Naive thymus-derived CD4-positive, alpha-beta T cell (primary cell): ENCODE measurements at regions not wholly inside any gene's neighbourhood (a gene's known extent, or its start where the extent isn't known, plus 50 kb on each side); places are given as distances from the start of the nearest gene placed in this dataset.
"Not testable (repeated sequence)": the region's sequence is repeated elsewhere in the genome, so short reads cannot be mapped to it uniquely, and the experiment has no call there.

Experiments
- ATAC-seq: fragments of 150-1000 bp; cut with Tn5 transposase; 2 replicates; pipeline ENCODE4 v1.10.0; 2021; ENCODE audit warnings: mild to moderate bottlenecking, moderate library complexity
- CTCF ChIA-PET: fragments of 350-600 bp; sonication (Branson Sonifier 250); formaldehyde crosslinking; loops from one replicate; lab custom pipeline; 2021; ENCODE audit warnings: antibody characterized with exemption; lab: Charles Lee
- POLR2A ChIA-PET: fragments of 350-600 bp; sonication (Branson Sonifier 250); formaldehyde crosslinking; loops from one replicate; lab custom pipeline; 2021; ENCODE audit warnings: antibody characterized with exemption, inconsistent platforms; lab: Charles Lee
- DNase-seq, 9 donors: peaks; one replicate each; pipeline versions ENCODE4 v3.0.0 to v3.0.0-alpha.2; 2020 to 2022; ENCODE audit warnings: mixed read lengths in 1 of 9
- H3K27ac ChIP-seq: one replicate; pipeline ENCODE4 v1.7.0; 2013; ENCODE audit warnings: mild to moderate bottlenecking, low read depth, low read length, moderate library complexity
- H3K27me3 ChIP-seq, 2 donors: one replicate each; pipeline ENCODE4 v1.7.0; 2013; ENCODE audit warnings: low read length in 2 of 2, mild to moderate bottlenecking in 2 of 2, moderate library complexity in 2 of 2; ENCODE audit not compliant: control insufficient read depth in 2 of 2, insufficient read depth in 2 of 2
- H3K36me3 ChIP-seq, 3 experiments: 1 replicate in 2 of 3; 2 replicates in 1 of 3; pipeline ENCODE4 v1.7.0; 2013; ENCODE audit warnings: low read length in 3 of 3, mild to moderate bottlenecking in 3 of 3, moderate library complexity in 1 of 3; ENCODE audit not compliant: insufficient read depth in 3 of 3, control insufficient read depth in 2 of 3
- H3K4me1 ChIP-seq, 2 donors: one replicate each; pipeline ENCODE4 v1.7.0; 2013; ENCODE audit warnings: low read length in 2 of 2, mild to moderate bottlenecking in 2 of 2, moderate library complexity in 1 of 2; ENCODE audit not compliant: control insufficient read depth in 2 of 2, insufficient read depth in 2 of 2
- H3K4me3 ChIP-seq: 2 replicates; pipeline ENCODE4 v1.7.0; 2013; ENCODE audit warnings: mild to moderate bottlenecking, low read length
- H3K9me3 ChIP-seq, 3 experiments: 1 replicate in 2 of 3; 2 replicates in 1 of 3; pipeline ENCODE4 v1.7.0; 2013; ENCODE audit warnings: low read length in 3 of 3; ENCODE audit not compliant: control insufficient read depth in 2 of 3
- H3K27ac Mint-ChIP-seq, 9 donors: one replicate each; pipeline ENCODE4 v1.8.0; 2020 to 2022; ENCODE audit warnings: mixed read lengths in 9 of 9, mild to moderate bottlenecking in 8 of 9, moderate library complexity in 5 of 9, inconsistent platforms in 2 of 9
- H3K27me3 Mint-ChIP-seq, 5 donors: one replicate each; pipeline ENCODE4 v1.8.0; 2021 to 2022; ENCODE audit warnings: mixed read lengths in 5 of 5, mild to moderate bottlenecking in 1 of 5
- H3K36me3 Mint-ChIP-seq, 5 donors: one replicate each; pipeline ENCODE4 v1.8.0; 2020 to 2022; ENCODE audit warnings: mixed read lengths in 5 of 5, mild to moderate bottlenecking in 3 of 5, inconsistent platforms in 1 of 5
- H3K4me1 Mint-ChIP-seq, 7 donors: one replicate each; pipeline ENCODE4 v1.8.0; 2020 to 2022; ENCODE audit warnings: mixed read lengths in 7 of 7, mild to moderate bottlenecking in 3 of 7, inconsistent platforms in 1 of 7
- H3K4me3 Mint-ChIP-seq, 10 donors: one replicate each; pipeline ENCODE4 v1.8.0; 2020 to 2022; ENCODE audit warnings: mild to moderate bottlenecking in 10 of 10, mixed read lengths in 10 of 10, moderate library complexity in 6 of 10, inconsistent platforms in 2 of 10
- H3K9me3 Mint-ChIP-seq, 11 donors: one replicate each; pipeline ENCODE4 v1.8.0; 2020 to 2022; ENCODE audit warnings: mixed read lengths in 11 of 11, mild to moderate bottlenecking in 4 of 11, inconsistent platforms in 1 of 11, moderate library complexity in 1 of 11
- intact Hi-C, 2 donors: fragments of 100-400 bp; cut with micrococcal nuclease; formaldehyde crosslinking; loops; one replicate each; pipeline ENCODE4 v1.15.1; 2023

DNA sequence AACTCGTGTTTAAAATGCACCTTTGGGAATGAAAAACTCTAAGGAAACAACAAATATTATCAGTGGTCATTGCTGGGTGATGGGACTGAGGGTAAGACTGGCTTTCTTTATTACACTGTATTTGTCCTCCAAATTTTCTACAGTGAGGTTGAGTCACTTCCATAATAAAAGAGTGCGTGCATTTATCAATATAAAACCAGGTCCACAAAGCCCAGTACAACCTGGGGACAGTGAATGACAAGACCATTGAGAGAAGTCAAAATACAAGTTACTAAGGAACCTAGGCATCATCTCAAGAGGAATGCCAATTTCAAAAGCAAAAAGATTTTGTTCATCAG, 76.4 kb downstream of the MAGED4 start:
- H3K4me1 Mint-ChIP-seq, result peaks cover 5 to 24% (median 16%) of the 10 kb centered on the region in 7 donors
- DNase-seq (no peak), ATAC-seq (no peak)
- Histone ChIP-seq H3K9me3 (no peaks in the 10 kb centered on the region), H3K4me1 (peaks cover 0 to 12% of the 10 kb centered on the region in 2 donors), H3K36me3 (no peaks in the 10 kb centered on the region), H3K27ac (no peak overlapping the region), H3K4me3 (peak overlapping the region; percentile 78), H3K27me3 (no peaks in the 10 kb centered on the region)
- peak overlapping the region; percentile 87 to 99 (median 96) for H3K4me3 Mint-ChIP-seq
- H3K9me3 Mint-ChIP-seq, result peaks cover 0 to 5% (median 0%) of the 10 kb centered on the region in 11 donors
- H3K36me3 Mint-ChIP-seq, result no peaks in the 10 kb centered on the region
- peaks cover 10 to 20% (median 12%) of the 10 kb centered on the region in 5 donors for H3K27me3 Mint-ChIP-seq
- intact Hi-C loops, result loop anchor here (1.0 to 10.0 kb wide), 11 partner anchors 368 to 1569 kb away; partner anchors contain the start of genes MAGED1 (in 2 of the 2), KANTR (in 1 of the 2), NUDT10 (in 1 of the 2) and NUDT11 (in 1 of the 2)
- ChIA-PET POLR2A (interaction anchor here (1.1 to 1.4 kb wide), 3 partner anchors 459 to 865 kb away, joined by 3 read pairs; no protein-coding TSS in a partner anchor), CTCF (interaction anchor here (1.8 kb wide), 1 partner anchor 11 kb away, joined by 6 read pairs; no protein-coding TSS in a partner anchor)
- peak overlapping the region; percentile 91 to 99 (median 98) for H3K27ac Mint-ChIP-seq

- peak overlapping the region; percentile 78 for H3K4me3 ChIP-seq
- peak overlapping the region; percentile 74 for H3K27ac ChIP-seq
- Mint-ChIP-seq H3K27me3 (peaks cover 10 to 17% (median 12%) of the 10 kb centered on the region in 5 donors), H3K4me1 (peaks cover 5 to 24% (median 16%) of the 10 kb centered on the region in 7 donors), H3K36me3 (no peaks in the 10 kb centered on the region), H3K9me3 (peaks cover 0 to 5% (median 0%) of the 10 kb centered on the region in 11 donors), H3K27ac (peak overlapping the region; percentile 91 to 99 (median 98)), H3K4me3 (peak overlapping the region; percentile 87 to 99 (median 96))
- DNase-seq (peak; percentile 67 to 93 (median 85)), ATAC-seq (peak; percentile 96)
- intact Hi-C loops, result loop anchor here (1.0 to 10.0 kb wide), 11 partner anchors 369 to 1569 kb away; partner anchors contain the start of genes MAGED1 (in 2 of the 2), KANTR (in 1 of the 2), NUDT10 (in 1 of the 2) and NUDT11 (in 1 of the 2)
- POLR2A ChIA-PET, result interaction anchor here (1.1 to 1.4 kb wide), 3 partner anchors 460 to 866 kb away, joined by 3 read pairs; no protein-coding TSS in a partner anchor
- no peaks in the 10 kb centered on the region for H3K27me3 ChIP-seq
- no peaks in the 10 kb centered on the region for H3K9me3 ChIP-seq
- CTCF ChIA-PET, result interaction anchor here (0.7 to 1.8 kb wide), 2 partner anchors 12 to 774 kb away, joined by 3 to 6 read pairs; no protein-coding TSS in a partner anchor
- H3K4me1 ChIP-seq, result peaks cover 0 to 12% of the 10 kb centered on the region in 2 donors
- no peaks in the 10 kb centered on the region for H3K36me3 ChIP-seq
Measured at GRCh38 chrX:52261463-52262194, 76.9 kb downstream of the MAGED4 start.

DNA sequence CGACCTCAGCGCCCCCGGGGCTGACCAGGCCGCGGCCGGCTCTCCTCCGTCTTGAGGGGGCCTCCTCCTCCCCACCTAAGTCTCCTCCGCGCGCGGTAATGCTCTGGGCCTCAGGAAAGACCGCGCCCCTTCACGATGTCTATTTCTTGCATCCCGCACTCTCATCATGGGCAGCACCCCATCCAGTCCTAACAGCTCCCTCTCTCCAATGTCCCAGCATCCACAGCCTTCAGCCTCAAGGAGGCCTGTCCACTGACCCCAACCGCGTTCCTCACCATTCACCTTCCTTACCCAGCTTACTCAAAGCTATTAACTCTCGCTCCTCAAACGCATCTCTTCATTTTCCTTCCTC, 77.5 kb downstream of the MAGED4 start:
- CTCF ChIA-PET, result interaction anchor here (0.7 to 1.8 kb wide), 2 partner anchors 12 to 775 kb away, joined by 3 to 6 read pairs; no protein-coding TSS in a partner anchor
- peak overlapping the region; percentile 78 for H3K4me3 ChIP-seq
- Mint-ChIP-seq H3K36me3 (no peaks in the 10 kb centered on the region), H3K4me1 (peaks cover 5 to 24% (median 16%) of the 10 kb centered on the region in 7 donors), H3K27me3 (peaks cover 8 to 13% (median 10%) of the 10 kb centered on the region in 5 donors), H3K9me3 (peaks cover 0 to 5% (median 0%) of the 10 kb centered on the region in 11 donors), H3K4me3 (peak overlapping the region; percentile 87 to 99 (median 96)), H3K27ac (peak overlapping the region; percentile 91 to 99 (median 98))
- no peak for DNase-seq
- ATAC-seq, result no peak
- no peaks in the 10 kb centered on the region for H3K36me3 ChIP-seq
- H3K27ac ChIP-seq, result peak overlapping the region; percentile 74
- H3K27me3 ChIP-seq, result no peaks in the 10 kb centered on the region
- POLR2A ChIA-PET, result interaction anchor here (1.1 to 1.4 kb wide), 3 partner anchors 460 to 866 kb away, joined by 3 read pairs; no protein-coding TSS in a partner anchor
- H3K9me3 ChIP-seq, result no peaks in the 10 kb centered on the region
- H3K4me1 ChIP-seq, result peaks cover 0 to 12% of the 10 kb centered on the region in 2 donors
- intact Hi-C loops, result loop anchor here (5.0 to 10.0 kb wide), 4 partner anchors 765 to 1570 kb away; partner anchors contain the start of genes KANTR (in 1 of the 2), NUDT10 (in 1 of the 2) and NUDT11 (in 1 of the 2)

GRCh38 chrX:52263417-52263816, 78.7 kb downstream of the MAGED4 start:
- Mint-ChIP-seq H3K27me3 (peaks cover 0 to 8% (median 4%) of the 10 kb centered on the region in 5 donors), H3K36me3 (no peaks in the 10 kb centered on the region), H3K27ac (peak overlapping the region in 3 of 9 donors; percentile 91 to 98 (median 95)), H3K9me3 (peaks cover 0 to 5% (median 0%) of the 10 kb centered on the region in 11 donors), H3K4me1 (peaks cover 5 to 24% (median 16%) of the 10 kb centered on the region in 7 donors), H3K4me3 (peak overlapping the region in 1 of 10 donors; percentile 87)
- ChIA-PET POLR2A (no interaction called here), CTCF (interaction anchor here (0.6 kb wide), 1 partner anchor 1393 kb away, joined by 3 read pairs; no protein-coding TSS in a partner anchor)
- Histone ChIP-seq H3K4me3 (no peak overlapping the region), H3K9me3 (no peaks in the 10 kb centered on the region), H3K27me3 (no peaks in the 10 kb centered on the region), H3K27ac (no peak overlapping the region), H3K36me3 (no peaks in the 10 kb centered on the region), H3K4me1 (peaks cover 0 to 12% of the 10 kb centered on the region in 2 donors)
- DNase-seq (no peak), ATAC-seq (no peak)
- intact Hi-C loops, result loop anchor here (5.0 to 10.0 kb wide), 4 partner anchors 766 to 1571 kb away; partner anchors contain the start of genes KANTR (in 1 of the 2), NUDT10 (in 1 of the 2) and NUDT11 (in 1 of the 2)

DNA sequence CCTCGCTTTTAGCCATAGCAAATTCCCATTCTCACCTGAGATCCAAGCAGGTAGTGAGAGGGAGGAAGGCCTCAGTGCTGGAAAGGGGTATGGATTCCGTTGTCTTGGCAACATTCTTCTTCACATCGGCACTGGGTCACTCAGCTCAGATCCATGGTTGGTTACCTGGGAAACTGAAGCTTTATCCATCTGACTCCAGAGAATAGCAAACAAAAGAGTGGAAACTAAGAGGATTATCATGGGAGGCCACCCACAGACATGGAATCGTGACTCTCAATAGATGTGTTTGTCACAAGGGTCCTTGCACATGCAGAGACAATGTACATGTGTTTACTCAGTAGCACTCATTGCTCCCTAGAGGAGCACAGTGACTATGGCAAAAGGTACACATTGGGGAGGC, 81.0 kb downstream of the MAGED4 start:
- Mint-ChIP-seq H3K4me3 (no peak overlapping the region), H3K9me3 (peaks cover 0 to 5% (median 0%) of the 10 kb centered on the region in 11 donors), H3K27ac (no peak overlapping the region), H3K27me3 (peaks cover 0 to 4% (median 0%) of the 10 kb centered on the region in 5 donors), H3K36me3 (no peaks in the 10 kb centered on the region), H3K4me1 (peaks cover 5 to 22% (median 13%) of the 10 kb centered on the region in 7 donors)
- Histone ChIP-seq H3K9me3 (no peaks in the 10 kb centered on the region), H3K27ac (no peak overlapping the region), H3K36me3 (no peaks in the 10 kb centered on the region), H3K4me3 (no peak overlapping the region), H3K27me3 (no peaks in the 10 kb centered on the region), H3K4me1 (peaks cover 0 to 12% of the 10 kb centered on the region in 2 donors)
- CTCF ChIA-PET, result no interaction called here
- ATAC-seq (no peak), DNase-seq (no peak)
- POLR2A ChIA-PET, result no interaction called here
- intact Hi-C loops, result loop anchor here in 1 of 2 donors (10.0 kb wide), 2 partner anchors 829 to 931 kb away; partner anchors contain the start of genes KANTR and NUDT10

DNA sequence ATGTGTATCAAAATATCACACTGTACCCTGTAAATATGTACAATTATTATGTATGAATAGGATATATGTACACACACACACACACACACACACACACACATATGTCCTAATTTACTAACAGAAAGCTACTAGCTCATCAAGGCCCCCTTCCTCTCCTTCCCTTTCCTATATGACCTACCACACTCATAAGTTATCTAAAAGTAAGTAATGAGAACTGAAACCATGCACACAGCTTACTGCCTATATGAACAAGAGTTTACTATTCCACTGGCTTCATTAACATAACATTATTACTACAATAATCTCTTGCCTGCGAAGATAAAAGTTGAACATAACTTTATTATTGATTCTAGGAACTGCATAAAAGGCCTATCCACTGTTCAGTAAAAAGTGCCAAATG, 83.8 kb downstream of the MAGED4 start:
- H3K4me1 ChIP-seq, H3K4me3 Mint-ChIP-seq, H3K27ac ChIP-seq, H3K27ac Mint-ChIP-seq, H3K4me3 ChIP-seq, ATAC-seq, DNase-seq, CTCF ChIA-PET, H3K36me3 ChIP-seq, H3K9me3 Mint-ChIP-seq, H3K27me3 ChIP-seq, POLR2A ChIA-PET, H3K9me3 ChIP-seq, H3K4me1 Mint-ChIP-seq, H3K36me3 Mint-ChIP-seq: not testable (repeated sequence)
- H3K27me3 Mint-ChIP-seq, result peaks cover 0 to 13% (median 4%) of the 10 kb centered on the region in 5 donors
- intact Hi-C loops, result loop anchor here in 1 of 2 donors (10.0 kb wide), 2 partner anchors 826 to 934 kb away; partner anchors contain the start of genes KANTR and NUDT10
